ENCODE measurements at regions not wholly inside any gene's neighbourhood (a gene's known extent, or its start where the extent isn't known, plus 50 kb on each side); places are given as distances from the start of the nearest gene placed in this dataset.
A peak's percentile ranks its signal among the peaks of the same experiment; 100 is the strongest.

GRCh38 chr11:122202951-122203456 is 87.0 kb upstream of the BLID start:
- TF ChIP-seq CTCF (conservative IDR thresholded peaks at IDR 0.05; ENCODE audit: low read depth, low read length) = peak; percentile 99
- TF ChIP-seq EZH2phosphoT487 (IDR thresholded peaks at IDR 0.05; ENCODE audit: borderline replicate concordance, low read length) = no peak

All from PC-3 (cell line).